ENCODE measurements at regions not wholly inside any gene's neighbourhood (a gene's known extent, or its start where the extent isn't known, plus 50 kb on each side); places are given as distances from the start of the nearest gene placed in this dataset.
"Not testable (repeated sequence)": the region's sequence is repeated elsewhere in the genome, so short reads cannot be mapped to it uniquely, and the experiment has no call there.

- DNase-seq: no peak
These were observed 115.5 kb upstream of the GNAI1 start for GRCh38 chr7:80018941-80019808.

GRCh38 chr7:80017101-80017698, 117.4 kb upstream of the GNAI1 start:
- no peak for DNase-seq

DNA sequence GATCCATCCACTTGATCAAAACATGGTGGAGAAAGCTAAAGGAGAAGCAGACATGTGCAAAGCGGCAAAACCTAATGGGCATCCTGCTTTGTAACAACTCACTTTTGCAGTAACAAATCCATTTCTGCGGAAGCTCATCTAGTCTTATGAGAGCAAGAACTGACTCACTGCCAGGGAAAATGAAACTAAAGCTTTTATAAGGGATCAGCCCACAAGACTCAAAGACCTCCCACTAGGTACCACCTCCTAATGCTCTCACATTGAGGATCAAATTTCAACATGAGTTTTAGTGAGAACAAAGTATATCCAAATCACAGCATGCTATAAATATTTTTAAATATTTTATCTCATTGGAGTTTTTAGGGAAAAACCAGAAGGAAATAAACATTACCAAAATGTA, 120.1 kb upstream of the GNAI1 start:
- no peak for DNase-seq

GRCh38 chr7:80008039-80008438, 126.6 kb upstream of the GNAI1 start:
- DNase-seq: no peak

- no peak for DNase-seq
These were observed 131.8 kb upstream of the GNAI1 start for GRCh38 chr7:80002865-80003264.

DNA sequence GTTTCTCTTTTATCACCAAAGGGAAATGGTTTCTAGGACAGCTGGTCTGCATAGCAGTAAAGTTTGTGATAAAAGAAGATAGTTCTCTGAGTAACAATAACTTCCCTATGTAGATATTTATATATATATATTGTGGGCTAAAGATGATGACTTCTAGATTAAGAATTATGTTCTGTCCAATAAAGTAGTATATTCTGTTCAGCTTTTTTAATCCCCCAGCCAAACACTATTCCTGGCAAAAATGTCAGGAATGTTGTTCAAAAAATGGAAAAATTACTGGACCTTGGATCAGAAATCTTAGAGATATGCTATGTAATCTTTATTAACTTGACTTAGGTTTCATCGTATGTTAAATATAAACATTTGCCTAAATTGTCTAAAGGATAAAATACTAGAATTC, 136.3 kb upstream of the GNAI1 start:
- no peak for DNase-seq

DNA sequence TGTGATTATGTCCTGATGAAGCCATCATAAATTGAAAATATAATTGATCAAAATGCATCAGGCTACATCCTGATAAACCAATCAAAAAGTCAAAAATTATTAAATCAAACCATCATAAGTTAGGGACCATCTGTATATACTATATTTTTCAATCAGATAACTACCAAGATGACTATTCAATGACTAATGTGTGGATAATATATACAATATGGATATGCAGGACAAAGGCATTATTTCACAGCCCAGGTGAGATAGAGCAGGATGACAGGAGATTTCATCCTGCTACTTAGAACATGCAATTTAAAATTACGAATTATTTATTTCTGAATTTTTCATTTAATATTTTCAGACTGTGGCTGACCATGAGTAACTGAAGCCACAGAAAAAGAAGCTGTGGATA, 137.3 kb upstream of the GNAI1 start:
- no peak for DNase-seq

DNA sequence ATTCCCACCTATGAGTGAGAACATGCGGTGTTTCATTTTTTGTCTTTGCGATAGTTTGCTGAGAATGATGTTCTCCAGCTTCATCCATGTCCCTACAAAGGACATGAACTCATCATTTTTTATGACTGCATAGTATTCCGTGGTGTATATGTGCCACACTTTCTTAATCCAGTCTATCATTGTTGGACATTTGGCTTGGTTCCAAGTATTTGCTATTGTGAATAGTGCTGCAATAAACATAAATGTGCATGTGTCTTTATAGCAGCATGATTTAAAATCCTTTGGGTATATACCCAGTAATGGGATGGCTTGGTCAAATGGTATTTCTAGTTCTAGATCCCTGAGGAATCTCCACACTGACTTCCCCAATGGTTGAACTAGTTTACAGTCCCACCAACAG, 138.9 kb upstream of the GNAI1 start:
- DNase-seq: not testable (repeated sequence)

DNA sequence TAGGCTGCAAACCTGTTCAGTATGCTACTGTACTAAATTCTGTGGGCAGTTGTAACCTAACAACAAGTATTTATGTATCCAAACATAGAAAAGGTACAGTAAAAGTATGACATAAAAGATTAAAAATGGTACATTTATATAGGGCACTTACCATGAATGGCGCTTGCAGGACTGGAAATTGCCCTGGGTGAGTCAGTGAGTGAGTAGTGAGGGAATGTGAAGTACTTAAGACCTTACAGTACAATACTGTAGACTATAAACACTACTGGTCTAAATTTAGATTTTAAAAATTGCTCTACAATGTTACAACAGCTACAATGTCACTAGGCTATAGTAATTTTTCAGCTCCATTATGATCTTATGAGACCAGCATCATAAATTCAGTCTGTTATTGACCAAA, 146.0 kb upstream of the GNAI1 start:
- DNase-seq: no peak

GRCh38 chr7:79984210-79984609, 150.4 kb upstream of the GNAI1 start:
- DNase-seq: no peak

DNA sequence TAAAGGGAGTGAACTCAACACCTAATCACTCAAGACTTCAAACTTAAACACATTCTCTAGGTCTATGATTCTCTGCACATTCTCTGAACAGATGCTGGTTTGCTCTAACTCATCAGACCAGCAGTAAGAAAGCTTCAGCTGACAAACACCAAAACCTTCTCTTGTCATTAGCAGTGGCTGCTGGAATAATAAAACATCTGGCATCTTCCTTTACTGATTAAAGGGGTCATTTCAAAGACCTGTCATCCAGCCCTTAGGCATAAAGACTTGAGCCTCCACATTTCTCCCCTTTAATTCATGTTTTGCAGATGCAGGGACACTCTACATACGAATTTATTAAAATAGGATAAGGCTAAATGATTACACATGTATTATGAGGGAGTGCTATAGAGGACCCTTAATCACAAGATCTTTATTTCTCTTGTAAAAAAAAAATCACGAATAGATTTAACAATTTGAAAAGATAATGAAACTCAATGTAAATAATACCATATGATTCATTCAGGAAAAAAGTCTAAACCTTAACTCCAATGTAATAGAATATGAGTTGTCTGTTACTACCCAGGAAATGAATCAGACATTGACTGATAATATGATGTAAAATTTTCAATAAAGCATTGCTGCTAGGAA, 152.4 kb upstream of the GNAI1 start:
- no peak for DNase-seq

DNA sequence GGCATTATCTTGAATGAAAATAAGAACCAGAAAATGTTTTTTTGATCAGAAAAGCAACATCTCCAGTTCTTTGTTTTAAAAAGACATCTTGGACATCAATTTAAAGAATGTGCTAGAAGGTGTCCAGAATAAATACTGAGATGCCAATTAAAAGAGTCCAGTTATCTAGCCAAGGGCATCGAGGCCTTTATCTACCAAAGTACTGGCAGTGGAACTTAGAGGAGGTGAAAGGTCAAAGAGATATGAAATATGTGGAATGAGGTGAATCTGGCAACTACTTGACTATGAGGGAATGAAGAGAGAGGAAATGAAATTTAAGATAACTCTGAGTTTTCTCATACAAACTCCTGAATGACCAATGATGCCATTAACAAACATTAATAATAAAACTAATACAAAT, 154.3 kb upstream of the GNAI1 start:
- DNase-seq: no peak

GRCh38 chr7:79979437-79979836, 155.2 kb upstream of the GNAI1 start:
- DNase-seq: no peak

GRCh38 chr7:79977481-79977880, 157.2 kb upstream of the GNAI1 start:
- DNase-seq: no peak

- DNase-seq: not testable (repeated sequence)
These were observed 158.0 kb upstream of the GNAI1 start for GRCh38 chr7:79976711-79977020.

- DNase-seq: not testable (repeated sequence)
These were observed 158.5 kb upstream of the GNAI1 start for GRCh38 chr7:79975986-79976710.

DNA sequence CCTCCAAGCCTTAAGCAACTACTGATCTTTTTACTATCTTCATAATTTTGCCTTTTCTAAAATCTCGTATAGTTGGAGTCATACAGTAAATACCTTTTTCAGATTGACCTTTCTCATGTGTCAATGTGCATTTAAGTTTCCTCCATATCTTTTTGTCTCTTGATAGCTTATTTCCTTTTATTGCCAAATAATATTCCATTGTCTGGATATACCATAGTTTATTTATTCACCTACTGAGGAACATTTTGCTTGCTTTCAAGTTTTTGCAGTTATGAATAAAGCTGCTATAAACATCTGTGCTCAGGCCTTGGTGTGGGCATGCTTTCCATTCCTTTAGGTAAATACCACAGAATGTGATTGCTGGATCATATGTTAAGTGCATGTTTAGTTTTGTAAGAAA, 161.2 kb upstream of the GNAI1 start:
- no peak for DNase-seq

DNA sequence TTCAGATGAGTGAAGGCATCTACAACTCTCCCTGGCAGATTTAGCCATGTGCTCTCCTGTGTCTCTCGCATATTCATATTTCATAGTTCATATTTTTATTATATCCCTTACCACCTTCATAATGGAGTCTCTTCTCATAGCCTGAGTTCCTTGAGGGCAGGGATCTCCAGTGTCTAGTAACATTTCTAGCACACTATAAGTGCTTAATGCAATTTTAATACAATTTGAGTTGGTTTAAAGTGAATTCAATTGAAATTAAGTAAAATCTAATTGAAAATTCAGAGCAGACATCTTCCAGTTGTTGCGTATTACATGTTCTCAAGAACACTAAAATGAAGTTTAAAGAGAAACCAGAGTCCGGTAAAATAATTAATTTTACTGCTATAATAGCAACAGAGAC, 163.6 kb upstream of the GNAI1 start:
- no peak for DNase-seq

DNA sequence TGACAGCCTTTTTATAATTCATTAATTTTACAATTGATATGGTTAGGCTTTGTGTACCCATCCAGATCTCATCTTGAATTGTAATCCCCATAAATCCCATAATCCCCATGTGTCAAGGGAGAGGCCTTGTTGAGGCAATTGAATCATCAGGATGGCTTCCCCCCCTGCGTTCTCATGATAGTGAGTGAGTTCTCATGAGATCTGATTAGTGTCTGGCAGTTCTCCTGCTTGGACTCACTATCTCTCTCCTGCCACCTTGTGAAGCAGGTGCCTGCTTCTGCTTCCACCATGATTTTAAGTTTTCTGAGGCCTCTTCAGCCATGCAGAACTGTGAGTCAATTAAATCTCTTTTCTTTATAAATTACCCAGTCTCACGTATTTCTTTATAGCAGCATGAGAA, 165.7 kb upstream of the GNAI1 start:
- no peak for DNase-seq

- no peak for DNase-seq
These were observed 166.5 kb upstream of the GNAI1 start for GRCh38 chr7:79968077-79968648.

- DNase-seq: no peak
These were observed 168.7 kb upstream of the GNAI1 start for GRCh38 chr7:79965946-79966345.

DNA sequence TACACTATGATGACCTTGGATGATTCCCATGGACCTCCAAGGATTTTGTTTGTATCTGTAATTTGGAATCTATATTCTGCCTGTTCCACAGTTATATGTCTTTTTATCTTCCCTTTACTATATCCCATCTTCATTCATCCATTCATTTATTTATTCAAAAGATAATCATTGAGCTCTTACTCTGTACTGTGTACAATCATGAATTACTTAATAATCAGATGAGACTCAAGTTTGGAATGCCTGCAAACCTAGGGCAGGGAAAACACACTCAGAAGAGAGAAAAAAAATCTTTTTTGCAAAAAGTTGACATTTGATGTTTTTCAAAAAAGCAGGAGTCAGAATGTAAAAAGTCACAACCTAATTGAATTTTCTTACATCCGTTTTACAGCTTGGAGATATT, 170.2 kb upstream of the GNAI1 start:
- no peak for DNase-seq

DNA sequence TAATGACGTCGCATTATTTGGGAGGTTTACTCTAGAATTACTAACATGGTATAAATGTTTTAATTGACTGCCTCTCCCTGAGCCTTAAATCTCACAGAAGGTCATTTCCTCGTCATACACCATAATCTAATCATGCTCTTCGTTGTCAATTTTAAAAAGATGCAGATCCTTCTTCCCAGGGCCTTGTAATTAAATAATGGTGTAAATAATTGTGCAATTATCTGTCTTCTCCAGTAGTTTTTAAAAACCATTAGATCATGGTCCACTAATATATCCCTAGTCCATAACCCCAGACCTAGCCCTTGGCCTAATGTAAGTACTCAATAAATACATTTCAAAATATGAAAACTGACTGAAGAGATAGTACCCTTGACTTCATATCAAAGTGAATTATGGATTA, 181.5 kb upstream of the GNAI1 start:
- no peak for DNase-seq

All from KG1 (cell line).